Activated B cell treated with CpG ODN at 0.5 μM for 24 hours (primary cell): ENCODE measurements at regions not wholly inside any gene's neighbourhood (a gene's known extent, or its start where the extent isn't known, plus 50 kb on each side); places are given as distances from the start of the nearest gene placed in this dataset.

ENCODE experiments used
- ATAC-seq: fragments of 200-7000 bp; cut with Tn5 transposase; one replicate; pipeline ENCODE4 v1.10.0; 2021; ENCODE audit warnings: low read depth, mild to moderate bottlenecking, moderate library complexity
- CTCF ChIA-PET: fragments of 350-600 bp; sonication (Branson Sonifier 250); formaldehyde crosslinking; loops from one replicate; lab custom pipeline; 2021; ENCODE audit warnings: antibody characterized with exemption; lab: Charles Lee
- POLR2A ChIA-PET: fragments of 350-600 bp; sonication (Branson Sonifier 250); formaldehyde crosslinking; loops from one replicate; lab custom pipeline; 2021; ENCODE audit warnings: antibody characterized with exemption; lab: Charles Lee
- DNase-seq: peaks from one replicate; pipeline ENCODE4 v3.0.0; 2022
- H3K27ac Mint-ChIP-seq: one replicate; pipeline ENCODE4 v1.8.0; 2020; ENCODE audit warnings: mixed read lengths
- H3K27me3 Mint-ChIP-seq: one replicate; pipeline ENCODE4 v1.8.0; 2021; ENCODE audit warnings: mixed read lengths
- H3K36me3 Mint-ChIP-seq: one replicate; pipeline ENCODE4 v1.8.0; 2021; ENCODE audit warnings: low read depth, mixed read lengths
- H3K4me1 Mint-ChIP-seq: one replicate; pipeline ENCODE4 v1.8.0; 2021; ENCODE audit warnings: mixed read lengths
- H3K4me3 Mint-ChIP-seq: one replicate; pipeline ENCODE4 v1.8.0; 2020; ENCODE audit warnings: mild to moderate bottlenecking, mixed read lengths
- H3K9me3 Mint-ChIP-seq: one replicate; pipeline ENCODE4 v1.8.0; 2020; ENCODE audit warnings: mixed read lengths
- intact Hi-C: fragments of 100-400 bp; cut with micrococcal nuclease; formaldehyde crosslinking; loops from one replicate; pipeline ENCODE4 v1.15.1; 2024
- TF ChIP-seq, protein P1 (sequence below): fragments of 200-600 bp; IDR thresholded peaks from one replicate; pipeline ENCODE4 v1.8.0; 2022; ENCODE audit warnings: antibody characterized with exemption, mild to moderate bottlenecking

DNA sequence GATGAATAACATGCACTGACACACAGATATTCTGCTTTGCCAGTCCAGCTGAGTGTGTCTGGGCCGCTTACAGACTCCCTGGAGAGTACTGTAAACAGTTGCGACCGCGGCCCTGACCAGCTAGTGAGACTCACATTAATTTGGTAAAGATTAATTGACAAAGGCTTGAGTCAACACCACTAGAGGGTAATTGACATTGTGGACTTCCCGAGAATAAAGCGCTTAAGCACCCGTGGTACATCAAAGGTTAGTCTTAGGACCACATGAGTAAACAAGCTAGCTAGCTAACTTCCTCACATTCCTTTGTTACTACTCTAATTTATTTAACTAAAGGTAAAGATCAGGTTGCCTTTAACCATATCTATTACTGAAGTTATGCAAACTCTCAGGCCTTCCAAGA is 624.4 kb upstream of the ARGLU1 start:
- POLR2A ChIA-PET = no interaction called here
- Mint-ChIP-seq H3K9me3 (no peaks in the 10 kb centered on the region), H3K4me1 (no peaks in the 10 kb centered on the region), H3K27ac (no peak overlapping the region), H3K4me3 (no peak overlapping the region), H3K36me3 (no peaks in the 10 kb centered on the region), H3K27me3 (no peaks in the 10 kb centered on the region)
- ATAC-seq = no peak
- TF ChIP-seq, protein P1, sequence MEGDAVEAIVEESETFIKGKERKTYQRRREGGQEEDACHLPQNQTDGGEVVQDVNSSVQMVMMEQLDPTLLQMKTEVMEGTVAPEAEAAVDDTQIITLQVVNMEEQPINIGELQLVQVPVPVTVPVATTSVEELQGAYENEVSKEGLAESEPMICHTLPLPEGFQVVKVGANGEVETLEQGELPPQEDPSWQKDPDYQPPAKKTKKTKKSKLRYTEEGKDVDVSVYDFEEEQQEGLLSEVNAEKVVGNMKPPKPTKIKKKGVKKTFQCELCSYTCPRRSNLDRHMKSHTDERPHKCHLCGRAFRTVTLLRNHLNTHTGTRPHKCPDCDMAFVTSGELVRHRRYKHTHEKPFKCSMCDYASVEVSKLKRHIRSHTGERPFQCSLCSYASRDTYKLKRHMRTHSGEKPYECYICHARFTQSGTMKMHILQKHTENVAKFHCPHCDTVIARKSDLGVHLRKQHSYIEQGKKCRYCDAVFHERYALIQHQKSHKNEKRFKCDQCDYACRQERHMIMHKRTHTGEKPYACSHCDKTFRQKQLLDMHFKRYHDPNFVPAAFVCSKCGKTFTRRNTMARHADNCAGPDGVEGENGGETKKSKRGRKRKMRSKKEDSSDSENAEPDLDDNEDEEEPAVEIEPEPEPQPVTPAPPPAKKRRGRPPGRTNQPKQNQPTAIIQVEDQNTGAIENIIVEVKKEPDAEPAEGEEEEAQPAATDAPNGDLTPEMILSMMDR = no peak
- CTCF ChIA-PET = no interaction called here
- DNase-seq = no peak
- intact Hi-C loops = no loop called here

DNA sequence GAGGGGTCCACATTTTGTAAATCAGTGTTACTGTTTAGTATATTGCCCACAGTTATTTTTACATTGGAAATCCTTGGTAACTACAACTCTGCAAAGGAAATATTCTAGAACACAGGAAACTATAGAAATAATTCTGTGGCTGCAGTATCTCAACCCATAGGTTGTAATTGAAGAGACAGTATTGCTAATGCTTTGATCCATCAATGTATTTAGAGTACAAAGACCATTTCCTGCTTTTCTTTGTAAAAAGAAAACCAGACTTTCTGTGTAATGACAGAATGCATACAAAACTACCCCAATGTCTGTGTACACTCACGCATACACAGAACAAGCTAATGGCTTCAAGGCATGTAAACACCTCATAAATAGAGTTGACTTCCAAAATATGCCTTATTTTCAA is 622.1 kb upstream of the ARGLU1 start:
- CTCF ChIA-PET = no interaction called here
- intact Hi-C loops = no loop called here
- H3K27me3 Mint-ChIP-seq = no peaks in the 10 kb centered on the region
- no peak overlapping the region for H3K27ac Mint-ChIP-seq
- H3K4me3 Mint-ChIP-seq = no peak overlapping the region
- DNase-seq (no peak), ATAC-seq (no peak)
- TF ChIP-seq, protein P1 = no peak
- H3K4me1 Mint-ChIP-seq = no peaks in the 10 kb centered on the region
- H3K9me3 Mint-ChIP-seq = no peaks in the 10 kb centered on the region
- no peaks in the 10 kb centered on the region for H3K36me3 Mint-ChIP-seq
- POLR2A ChIA-PET = no interaction called here

GRCh38 chr13:107185889-107186288 is 618.0 kb upstream of the ARGLU1 start:
- TF ChIP-seq, protein P1 = no peak
- Mint-ChIP-seq H3K9me3 (peaks cover 4% of the 10 kb centered on the region), H3K27me3 (no peaks in the 10 kb centered on the region), H3K36me3 (no peaks in the 10 kb centered on the region), H3K4me3 (no peak overlapping the region), H3K27ac (no peak overlapping the region), H3K4me1 (no peaks in the 10 kb centered on the region)
- ChIA-PET CTCF (no interaction called here), POLR2A (no interaction called here)
- ATAC-seq (no peak), DNase-seq (no peak)
- intact Hi-C loops = no loop called here

DNA sequence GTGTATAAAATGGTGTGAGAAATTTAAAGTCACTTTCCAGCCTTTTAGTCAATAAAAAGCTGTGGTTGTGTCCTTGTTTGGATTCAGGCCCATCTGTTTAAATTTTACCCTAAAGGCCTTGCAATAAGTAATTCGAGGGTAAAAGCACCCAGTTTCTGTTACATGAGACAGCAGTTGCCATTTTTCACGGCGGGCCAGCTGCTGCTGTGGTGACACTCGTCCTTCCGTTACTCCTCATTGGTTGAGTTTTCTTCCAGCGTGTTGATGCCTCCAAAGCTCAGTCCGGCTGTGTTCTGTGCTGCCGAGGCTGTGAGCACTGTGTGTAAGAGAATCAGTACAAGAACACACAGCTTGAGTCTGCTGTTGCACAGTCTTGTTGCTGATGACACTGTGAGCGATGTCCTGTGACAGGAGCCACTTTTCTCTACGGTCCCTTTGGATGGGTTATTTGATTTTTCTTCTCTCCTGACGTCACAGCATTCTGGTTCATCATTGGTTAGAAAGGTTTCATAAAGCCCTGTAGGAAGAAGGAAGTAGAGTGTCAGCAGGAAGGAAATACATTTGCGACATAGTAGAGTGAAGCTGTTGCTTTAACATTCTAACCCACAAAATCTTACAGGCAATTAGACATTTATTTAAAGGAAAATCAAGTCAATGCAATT is 602.5 kb upstream of the ARGLU1 start:
- H3K36me3 Mint-ChIP-seq = no peaks in the 10 kb centered on the region
- H3K27me3 Mint-ChIP-seq = no peaks in the 10 kb centered on the region
- ATAC-seq = no peak
- no peaks in the 10 kb centered on the region for H3K9me3 Mint-ChIP-seq
- intact Hi-C loops = no loop called here
- DNase-seq = no peak
- ChIA-PET POLR2A (no interaction called here), CTCF (no interaction called here)
- no peak overlapping the region for H3K27ac Mint-ChIP-seq
- H3K4me3 Mint-ChIP-seq = no peak overlapping the region
- H3K4me1 Mint-ChIP-seq = no peaks in the 10 kb centered on the region
- TF ChIP-seq, protein P1 = no peak

- H3K27me3 Mint-ChIP-seq = no peaks in the 10 kb centered on the region
- no peak overlapping the region for H3K27ac Mint-ChIP-seq
- TF ChIP-seq, protein P1 = no peak
- H3K9me3 Mint-ChIP-seq = no peaks in the 10 kb centered on the region
- intact Hi-C loops = no loop called here
- CTCF ChIA-PET = no interaction called here
- POLR2A ChIA-PET = no interaction called here
- ATAC-seq = no peak
- no peaks in the 10 kb centered on the region for H3K4me1 Mint-ChIP-seq
- H3K4me3 Mint-ChIP-seq = no peak overlapping the region
- H3K36me3 Mint-ChIP-seq = no peaks in the 10 kb centered on the region
- DNase-seq = no peak
Observed at GRCh38 chr13:107157271-107157670, 589.3 kb upstream of the ARGLU1 start.
